IPS-NIHi7 (cell line): ENCODE measurements at regions not wholly inside any gene's neighbourhood (a gene's known extent, or its start where the extent isn't known, plus 50 kb on each side); places are given as distances from the start of the nearest gene placed in this dataset.

Source experiments
- DNase-seq: peaks from one replicate; pipeline ENCODE4 v3.0.0; 2012; ENCODE audit warnings: mixed read lengths; ENCODE audit errors: extremely low spot score

DNA sequence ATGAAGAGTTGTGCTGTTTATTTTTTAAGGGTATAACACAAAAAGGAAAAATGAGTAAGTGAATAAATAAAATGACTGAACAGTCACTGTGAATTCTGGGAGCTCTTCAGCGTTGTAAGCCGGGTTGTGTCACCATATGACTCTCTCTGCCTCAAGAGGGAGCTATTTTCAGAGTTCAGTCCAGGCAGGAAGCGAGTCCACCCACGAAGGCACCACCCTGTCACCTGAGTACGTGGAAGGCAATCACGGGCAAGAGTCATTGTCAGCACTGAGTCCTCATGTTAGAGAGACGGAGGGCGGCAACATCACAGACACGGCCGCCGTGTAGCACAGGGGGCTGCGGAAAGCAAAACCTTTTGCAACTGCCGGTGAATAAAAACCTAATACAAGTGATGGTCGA is 227.6 kb downstream of the UTP18 start:
- DNase-seq = peak; percentile 75

DNA sequence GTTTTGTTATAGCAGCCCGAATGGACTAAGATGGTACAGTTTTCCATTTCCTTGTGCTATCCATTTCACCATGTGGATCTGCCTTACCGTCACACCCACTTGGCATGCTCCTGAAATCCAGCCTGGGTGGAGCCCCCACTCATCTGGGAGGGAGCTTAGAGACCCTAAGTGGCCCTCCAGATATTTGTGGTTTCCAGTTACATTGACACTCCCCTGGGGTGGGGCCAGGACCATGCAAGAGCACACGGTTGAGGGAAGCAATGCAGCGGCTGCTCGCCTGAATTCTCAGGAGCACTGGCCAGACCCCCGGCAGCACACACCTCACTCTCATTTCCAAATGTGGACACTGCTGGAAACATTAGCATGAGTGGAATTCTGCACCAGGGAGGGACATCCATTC is 231.1 kb downstream of the UTP18 start:
- no peak for DNase-seq

- DNase-seq = no peak
Observed at GRCh38 chr17:51493206-51493605, 232.9 kb downstream of the UTP18 start.

GRCh38 chr17:51496378-51496777 is 236.0 kb downstream of the UTP18 start:
- DNase-seq = no peak

GRCh38 chr17:51499897-51500296 is 239.6 kb downstream of the UTP18 start:
- no peak for DNase-seq

GRCh38 chr17:51500454-51500853 is 240.1 kb downstream of the UTP18 start:
- DNase-seq = no peak

DNA sequence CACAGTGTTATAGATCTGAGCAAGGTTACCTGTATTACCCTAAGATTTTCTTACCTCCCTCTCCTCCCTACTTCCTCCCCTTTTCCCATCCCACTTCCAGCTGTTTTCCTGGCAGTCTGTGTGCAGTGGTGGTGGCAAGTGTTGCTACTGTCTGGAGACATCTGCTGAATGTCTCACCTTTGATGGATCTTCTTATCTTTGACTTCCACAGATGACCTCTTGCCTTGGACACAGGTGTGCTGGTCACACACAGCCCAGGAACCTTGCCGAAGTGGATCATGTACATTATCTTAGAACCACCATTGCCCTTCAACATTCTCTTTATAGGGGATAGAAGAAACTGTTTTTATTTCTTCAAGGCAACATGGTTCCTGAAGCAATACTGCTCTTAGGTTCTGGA is 245.1 kb downstream of the UTP18 start:
- no peak for DNase-seq

DNA sequence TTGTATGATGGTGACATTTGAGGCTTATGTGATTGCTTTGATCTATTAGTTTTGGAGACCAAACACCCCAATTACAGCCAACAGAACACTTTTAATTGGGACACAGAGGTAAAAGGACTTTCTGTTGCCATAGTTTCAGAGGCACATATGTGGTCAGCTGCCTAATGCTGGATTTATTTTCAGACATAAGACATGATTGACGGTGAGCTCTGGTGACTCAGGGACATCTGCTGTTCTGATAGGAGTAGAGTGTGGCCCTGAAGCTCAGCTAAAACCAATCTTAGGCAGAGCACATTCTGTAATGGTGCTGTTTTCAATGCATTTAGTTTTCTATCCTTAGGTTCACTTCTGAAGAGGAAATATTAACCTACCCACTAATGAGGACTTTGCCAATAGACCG is 247.1 kb downstream of the UTP18 start:
- DNase-seq = no peak

GRCh38 chr17:51508048-51508447 is 247.7 kb downstream of the UTP18 start:
- DNase-seq = no peak

DNA sequence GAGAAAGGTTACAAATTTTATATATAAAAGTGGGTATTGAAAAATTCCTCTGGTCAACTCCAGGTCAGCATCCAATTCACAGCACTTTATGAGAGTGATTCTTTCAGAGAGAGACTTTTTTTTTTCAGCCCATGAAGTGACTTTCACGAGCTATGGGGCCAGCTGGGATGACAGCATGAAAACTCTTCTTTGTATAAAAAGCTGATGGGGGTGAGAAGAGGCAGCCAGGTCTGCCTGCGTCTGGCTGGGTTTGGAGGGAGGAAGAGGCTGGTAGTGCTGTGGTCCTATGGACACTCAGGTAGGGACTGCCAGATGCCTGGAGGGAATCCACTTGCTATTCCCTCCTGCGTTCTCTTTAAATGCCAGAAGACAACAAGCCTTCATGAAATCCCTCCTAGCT is 250.6 kb downstream of the UTP18 start:
- no peak for DNase-seq

DNA sequence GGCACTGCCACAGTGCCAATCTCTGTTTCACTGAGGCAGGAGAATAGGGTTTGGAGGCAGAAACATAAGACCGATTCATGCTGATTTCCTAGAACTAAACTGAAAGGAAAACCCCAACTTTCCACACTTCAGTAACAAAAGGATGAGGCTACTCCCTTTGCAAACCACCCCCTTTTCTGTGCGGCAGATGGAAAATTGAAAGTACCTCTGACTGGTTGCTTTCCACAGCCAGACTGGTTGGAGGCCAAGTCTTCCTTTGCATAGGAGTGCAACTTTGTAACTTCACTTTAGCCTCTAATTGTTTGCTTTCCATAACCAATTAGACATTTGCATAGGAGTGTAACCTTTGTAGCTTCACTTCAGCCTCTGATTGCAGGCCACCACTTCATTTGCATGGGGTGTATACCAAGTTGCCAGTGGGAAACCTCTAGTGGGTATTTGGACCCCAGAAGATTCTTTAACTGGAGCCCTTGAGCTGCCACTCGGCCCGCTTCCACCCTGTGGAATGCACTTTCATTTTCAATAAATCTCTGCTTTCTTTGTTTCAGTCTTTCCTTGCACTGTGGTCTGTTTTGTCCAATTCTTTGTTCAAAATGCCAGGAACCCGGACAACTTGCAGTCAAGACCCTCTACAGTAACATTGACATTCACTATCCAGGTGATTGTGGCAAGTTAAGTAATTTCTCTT is 252.0 kb downstream of the UTP18 start:
- DNase-seq = no peak

- no peak for DNase-seq
Observed at GRCh38 chr17:51516924-51517323, 256.6 kb downstream of the UTP18 start.

GRCh38 chr17:51524524-51524923 is 264.2 kb downstream of the UTP18 start:
- no peak for DNase-seq

GRCh38 chr17:51526507-51526906 is 266.2 kb downstream of the UTP18 start:
- no peak for DNase-seq

DNA sequence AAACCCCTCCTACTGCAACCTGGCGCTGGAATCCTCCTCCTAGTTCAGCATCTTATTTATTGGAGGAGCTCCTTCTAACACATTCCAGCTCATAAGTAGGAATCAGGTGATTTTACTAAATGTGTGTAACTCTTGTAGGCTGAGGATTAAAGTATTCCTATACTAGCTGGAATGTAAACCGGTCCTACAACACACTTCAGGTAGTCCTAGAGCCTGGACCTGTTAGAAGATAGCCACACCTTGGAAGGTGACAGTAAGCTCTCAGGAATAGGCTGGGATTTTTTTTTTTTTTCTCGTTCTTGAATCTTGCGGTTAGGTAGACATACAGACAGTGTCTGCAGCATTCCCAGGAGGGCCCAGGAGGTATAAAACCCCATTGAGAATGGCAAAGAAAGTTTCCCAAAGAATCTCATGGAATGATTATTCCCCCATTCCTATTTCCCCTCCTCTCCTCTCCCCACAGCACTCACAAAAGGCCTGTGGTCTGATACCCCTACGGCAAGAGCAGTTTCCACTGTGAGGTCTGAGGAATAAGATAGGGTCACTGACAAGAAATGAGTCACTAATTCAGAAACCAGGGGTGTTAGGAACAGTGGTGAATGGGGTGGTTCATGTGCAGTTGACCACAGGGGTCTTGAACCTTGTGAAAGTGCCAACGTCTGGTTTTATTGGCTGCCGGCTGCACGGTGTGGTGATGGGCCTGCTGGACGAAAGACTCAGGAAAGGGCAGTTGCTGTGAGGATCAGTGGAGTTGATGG is 267.1 kb downstream of the UTP18 start:
- DNase-seq = no peak

DNA sequence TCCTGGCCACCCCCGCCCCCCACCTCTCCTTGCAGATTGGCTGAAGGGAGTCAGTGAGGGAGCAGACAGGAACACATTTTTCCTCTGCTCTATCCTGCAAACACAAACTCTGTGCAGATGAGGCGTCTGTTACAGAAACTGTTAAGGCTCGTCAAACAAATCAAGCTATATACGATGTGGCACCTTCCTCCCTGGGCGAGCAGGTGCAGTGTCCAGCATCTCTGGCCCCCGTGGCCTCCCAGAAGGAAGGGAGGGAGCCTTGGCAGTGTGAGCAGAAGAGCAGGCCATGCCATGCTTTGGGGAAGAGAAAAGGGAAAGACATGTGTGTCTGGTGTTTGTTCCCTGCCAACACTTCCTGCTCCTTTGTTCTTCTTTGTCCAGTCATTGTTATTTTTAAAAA is 267.8 kb downstream of the UTP18 start:
- no peak for DNase-seq

DNA sequence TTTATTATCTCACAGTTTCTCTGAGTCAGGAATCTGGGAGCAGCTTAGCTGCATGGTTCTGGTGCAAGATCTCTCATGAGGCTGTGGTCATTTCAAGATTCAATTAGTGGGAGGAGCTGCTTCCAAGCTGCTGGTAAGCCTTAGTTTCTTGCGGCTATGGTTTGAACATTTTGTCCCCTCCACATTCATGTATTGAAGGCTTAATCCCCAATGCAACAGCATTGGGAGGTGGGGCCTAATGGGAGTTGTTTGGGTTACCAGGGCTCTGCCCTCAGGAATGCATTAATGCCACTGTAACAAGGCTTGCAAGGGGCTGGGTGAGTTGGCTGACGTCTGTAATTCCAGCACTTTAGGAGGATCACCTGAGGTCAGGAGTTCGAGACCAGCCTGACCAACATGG is 272.9 kb downstream of the UTP18 start:
- no peak for DNase-seq

- no peak for DNase-seq
Observed at GRCh38 chr17:51533821-51534220, 273.5 kb downstream of the UTP18 start.

DNA sequence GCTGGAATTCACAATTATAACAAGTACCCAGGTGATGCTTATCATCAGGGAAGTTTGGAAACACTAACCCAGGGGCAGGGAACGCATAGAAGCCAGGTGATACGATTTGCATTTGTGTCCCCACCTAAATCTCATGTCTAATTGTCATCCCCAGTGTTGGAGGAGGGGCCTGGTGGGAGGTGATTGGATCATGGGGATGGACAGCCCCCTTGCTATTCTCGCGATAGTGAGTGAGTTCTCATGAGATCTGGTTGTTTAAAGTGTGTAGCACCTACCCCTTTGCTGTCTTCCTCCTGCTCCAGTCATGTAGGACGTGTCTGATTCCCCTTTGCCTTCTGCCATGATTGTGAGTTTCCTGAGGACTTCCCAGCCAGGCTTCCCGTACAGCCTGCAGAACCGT is 276.3 kb downstream of the UTP18 start:
- no peak for DNase-seq

- no peak for DNase-seq
Observed at GRCh38 chr17:51537996-51538550, 277.7 kb downstream of the UTP18 start.

DNA sequence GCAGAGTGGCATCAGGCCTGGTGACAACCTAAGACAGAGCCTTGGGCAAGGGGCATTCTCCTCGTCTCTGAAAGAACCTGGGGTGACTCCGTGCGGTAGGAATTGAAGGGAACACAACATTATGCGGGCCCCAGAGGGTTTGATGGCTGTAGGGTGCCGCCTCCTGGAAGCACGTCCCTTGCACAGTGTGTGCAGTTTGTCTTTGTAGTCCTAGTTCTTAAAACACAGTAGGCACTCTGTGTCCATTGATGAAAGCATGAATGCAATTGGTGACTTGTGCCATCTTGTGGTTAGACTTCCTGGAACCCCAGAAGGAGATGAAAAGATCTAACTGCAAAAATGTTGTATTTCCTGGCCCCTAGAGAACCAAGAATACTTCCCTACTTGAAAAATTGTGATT is 279.8 kb downstream of the UTP18 start:
- no peak for DNase-seq

DNA sequence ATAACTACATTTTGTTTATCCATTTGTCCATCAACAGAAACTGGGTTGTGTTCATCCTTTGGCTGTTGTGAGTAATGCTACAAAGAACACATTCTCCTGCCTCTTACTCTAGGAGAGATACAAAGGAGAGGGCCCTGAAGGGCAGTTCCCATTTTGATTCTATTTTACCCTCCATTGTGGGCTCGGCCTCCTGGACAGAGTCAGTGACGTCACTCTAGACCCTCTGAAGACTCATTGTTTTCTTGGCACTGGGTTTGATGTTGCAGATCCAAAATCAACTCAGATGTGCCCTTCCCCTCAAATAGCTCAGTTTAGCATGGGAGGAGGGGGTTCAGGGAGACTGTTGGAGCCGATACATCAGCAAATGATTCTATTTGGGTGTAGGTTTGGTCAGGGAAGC is 280.9 kb downstream of the UTP18 start:
- DNase-seq = no peak

DNA sequence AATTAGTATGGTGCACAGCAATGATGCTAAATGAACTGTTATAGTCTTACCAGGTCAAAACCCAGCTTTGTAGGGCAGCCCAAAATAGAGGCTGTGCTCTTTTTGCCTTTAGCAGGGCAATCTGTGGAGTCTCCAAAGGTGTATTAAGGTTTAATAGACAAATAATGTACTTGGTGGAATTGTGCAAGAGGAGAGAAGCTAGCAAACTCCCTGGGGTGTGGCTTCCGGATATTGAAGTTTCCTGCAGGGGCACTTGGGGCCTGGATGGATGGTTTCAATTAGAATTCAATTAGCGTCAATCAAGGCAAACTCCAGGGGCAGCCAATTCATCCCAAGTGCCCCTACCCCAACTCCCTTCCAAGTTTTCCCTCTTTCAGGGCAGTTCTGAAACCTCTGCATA is 285.8 kb downstream of the UTP18 start:
- no peak for DNase-seq
